ENCODE measurements at regions not wholly inside any gene's neighbourhood (a gene's known extent, or its start where the extent isn't known, plus 50 kb on each side); places are given as distances from the start of the nearest gene placed in this dataset.
"Not testable (repeated sequence)": the region's sequence is repeated elsewhere in the genome, so short reads cannot be mapped to it uniquely, and the experiment has no call there.

GRCh38 chr14:40371011-40371410 is 938.8 kb upstream of the FBXO33 start:
- DNase-seq = no peak

- no peak for DNase-seq
Observed at GRCh38 chr14:40368314-40368713, 936.1 kb upstream of the FBXO33 start.

DNA sequence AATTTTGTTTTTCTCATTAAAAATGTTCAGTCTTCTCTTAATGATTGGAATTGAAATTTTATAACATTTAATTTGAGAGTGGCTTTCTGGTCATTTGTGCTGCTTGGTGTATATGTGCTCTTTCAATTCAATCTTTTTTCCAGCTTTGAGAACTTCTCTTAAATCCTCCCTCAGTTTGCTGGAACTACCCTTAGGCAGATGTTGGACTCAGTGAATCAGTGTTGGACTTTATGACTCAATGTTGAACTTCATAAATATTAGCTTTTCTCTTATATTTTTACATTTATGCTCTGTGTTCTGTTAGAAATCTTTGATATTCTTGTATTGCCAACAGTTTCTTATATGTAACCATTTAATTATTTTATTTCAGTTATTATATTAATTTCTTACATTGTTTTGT is 935.5 kb upstream of the FBXO33 start:
- no peak for DNase-seq

DNA sequence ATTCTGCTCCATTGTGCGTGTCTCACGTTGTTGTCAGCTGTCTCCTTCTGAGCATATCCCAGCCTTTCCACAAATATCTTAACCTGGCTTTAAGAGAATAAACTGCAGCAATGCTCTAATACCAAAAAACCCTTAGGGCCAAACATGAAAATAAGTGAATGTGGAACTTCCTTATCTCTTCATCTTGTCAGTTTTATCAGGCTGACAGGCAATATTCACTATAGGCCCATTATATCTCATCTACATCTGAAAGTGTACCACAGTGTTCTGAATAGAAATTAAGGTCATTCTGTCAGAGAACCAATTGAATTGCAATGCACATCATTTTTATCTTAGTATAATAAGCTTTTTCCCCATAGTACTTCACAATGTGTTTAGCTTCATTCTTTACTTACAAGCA is 933.1 kb upstream of the FBXO33 start:
- DNase-seq = no peak

- no peak for DNase-seq
Observed at GRCh38 chr14:40362856-40363255, 930.6 kb upstream of the FBXO33 start.

GRCh38 chr14:40354754-40355153 is 922.5 kb upstream of the FBXO33 start:
- DNase-seq = no peak

- not testable (repeated sequence) for DNase-seq
Observed at GRCh38 chr14:40348104-40348503, 915.9 kb upstream of the FBXO33 start.

DNA sequence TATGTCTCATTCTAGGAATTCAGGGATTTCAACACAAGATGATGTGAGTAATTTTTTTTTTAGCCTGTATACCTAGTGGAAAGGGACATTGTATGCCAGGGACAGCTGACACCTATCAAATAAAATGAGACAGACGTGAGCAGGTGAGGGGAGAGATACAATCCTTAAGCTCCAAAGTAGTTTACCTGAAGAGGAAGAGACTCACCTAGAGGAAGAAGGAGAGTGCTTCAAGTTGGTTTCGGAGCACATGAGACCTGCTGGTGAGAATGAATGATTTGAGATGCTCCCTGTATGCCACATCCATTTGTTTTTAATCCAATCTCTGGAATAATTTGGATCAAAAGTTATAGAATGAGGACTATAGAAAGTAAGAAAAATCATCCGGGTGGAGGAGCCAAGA is 915.4 kb upstream of the FBXO33 start:
- DNase-seq = no peak

DNA sequence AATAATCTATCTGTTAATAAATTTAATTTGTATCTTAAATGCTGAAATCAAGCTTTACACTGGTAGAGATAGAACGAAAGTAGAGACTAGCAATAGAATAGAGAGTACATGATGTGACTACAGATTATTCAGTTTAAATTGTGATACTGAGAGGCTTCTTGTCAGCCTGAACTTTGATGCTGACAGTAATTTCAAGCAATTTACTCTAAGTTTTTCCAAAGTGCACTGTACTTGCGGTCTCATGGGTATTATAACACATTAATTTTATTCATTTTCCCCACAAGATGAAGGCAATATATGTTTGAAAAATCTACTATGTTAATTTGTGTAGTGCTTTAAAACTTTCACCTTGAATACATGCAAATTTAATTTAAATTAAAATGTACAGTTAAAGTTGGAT is 914.0 kb upstream of the FBXO33 start:
- no peak for DNase-seq

GRCh38 chr14:40345334-40345733 is 913.1 kb upstream of the FBXO33 start:
- DNase-seq = no peak

DNA sequence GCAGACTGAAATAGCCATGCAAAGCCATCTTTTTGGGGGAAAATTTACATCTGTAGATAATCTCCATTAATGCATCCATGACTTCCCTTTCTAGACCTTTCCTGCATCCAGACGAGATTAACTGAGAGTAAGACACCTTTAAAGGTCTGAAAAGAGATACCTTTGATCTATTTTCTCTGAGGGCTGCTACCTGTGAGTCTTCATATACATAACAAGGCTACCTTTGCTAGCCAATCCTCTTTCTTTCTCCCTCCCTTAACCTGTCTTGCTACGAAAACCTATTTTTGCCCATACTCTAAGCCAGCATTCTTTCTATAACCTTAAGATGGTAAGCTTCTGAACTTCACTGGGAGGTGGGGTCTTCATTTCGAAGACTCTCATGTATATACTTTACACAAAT is 908.5 kb upstream of the FBXO33 start:
- no peak for DNase-seq

DNA sequence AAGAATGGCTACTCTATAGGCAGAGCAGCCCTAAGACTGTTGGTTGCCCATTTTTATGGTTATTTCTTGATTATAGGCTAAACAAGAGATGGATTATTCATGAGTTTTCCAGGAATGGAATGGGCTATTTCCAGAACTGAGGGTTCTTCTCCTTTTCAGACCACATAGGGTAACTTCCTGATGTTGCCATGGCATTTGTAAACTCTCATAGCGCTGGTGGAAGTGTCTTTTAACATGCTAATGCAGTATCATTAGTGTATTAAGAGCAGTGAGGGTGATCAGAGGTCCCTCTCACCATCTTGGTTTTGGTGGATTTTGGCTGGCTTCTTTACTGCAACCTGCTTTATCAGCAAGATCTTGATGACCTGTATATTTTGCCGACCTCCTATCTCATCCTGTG is 904.6 kb upstream of the FBXO33 start:
- no peak for DNase-seq

DNA sequence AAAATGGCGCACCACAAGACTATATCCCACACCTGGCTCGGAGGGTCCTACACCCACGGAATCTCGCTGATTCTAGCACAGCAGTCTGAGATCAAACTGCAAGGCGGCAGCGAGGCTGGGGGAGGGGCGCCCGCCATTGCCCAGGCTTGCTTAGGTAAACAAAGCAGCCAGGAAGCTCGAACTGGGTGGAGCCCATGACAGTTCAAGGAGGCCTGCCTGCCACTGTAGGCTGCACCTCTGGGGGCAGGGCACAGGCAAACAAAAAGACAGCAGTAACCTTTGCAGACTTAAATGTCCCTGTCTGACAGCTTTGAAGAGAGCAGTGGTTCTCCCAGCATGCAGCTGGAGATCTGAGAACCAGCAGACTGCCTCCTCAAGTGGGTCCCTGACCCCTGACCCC is 894.3 kb upstream of the FBXO33 start:
- not testable (repeated sequence) for DNase-seq

- DNase-seq = no peak
Observed at GRCh38 chr14:40318211-40318719, 886.0 kb upstream of the FBXO33 start.

DNA sequence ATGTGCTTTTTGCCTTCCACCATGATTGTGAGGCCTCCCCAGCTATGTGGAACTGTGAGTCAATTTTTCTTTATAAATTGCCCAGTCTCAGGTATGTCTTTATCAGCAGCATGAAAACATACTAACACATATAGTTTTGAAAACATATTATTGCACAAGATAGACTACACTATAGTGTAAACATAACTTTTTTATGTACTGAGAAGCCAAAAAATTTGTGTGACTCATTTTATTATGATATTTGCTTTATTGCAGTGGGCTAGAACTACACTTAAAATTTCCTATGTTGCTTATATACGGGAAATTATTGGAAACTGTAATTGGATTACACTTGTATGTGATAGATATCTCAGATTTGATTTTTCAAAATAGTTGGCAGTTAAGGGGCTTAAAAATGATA is 885.5 kb upstream of the FBXO33 start:
- DNase-seq = no peak

GRCh38 chr14:40312296-40312695 is 880.1 kb upstream of the FBXO33 start:
- DNase-seq = no peak

DNA sequence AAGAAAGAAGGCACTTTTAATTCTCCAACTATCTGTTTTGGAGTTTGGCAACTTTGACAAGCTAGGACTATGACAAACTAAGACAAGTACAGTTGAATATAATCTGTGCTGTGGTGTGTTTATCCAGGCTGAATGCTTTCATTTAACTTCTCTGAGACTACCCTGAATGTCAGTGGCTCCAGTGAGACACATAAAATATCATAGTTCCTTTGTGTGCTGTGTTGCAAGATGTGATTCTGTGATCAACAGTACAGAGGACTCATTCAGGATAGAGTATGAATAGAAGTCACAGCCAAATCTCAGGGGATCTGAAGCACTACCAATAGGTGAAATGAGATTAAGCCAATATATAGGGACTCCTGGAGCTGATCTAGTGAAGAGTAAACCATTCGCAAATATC is 876.9 kb upstream of the FBXO33 start:
- DNase-seq = no peak

GRCh38 chr14:40308240-40308639 is 876.0 kb upstream of the FBXO33 start:
- DNase-seq = no peak

DNA sequence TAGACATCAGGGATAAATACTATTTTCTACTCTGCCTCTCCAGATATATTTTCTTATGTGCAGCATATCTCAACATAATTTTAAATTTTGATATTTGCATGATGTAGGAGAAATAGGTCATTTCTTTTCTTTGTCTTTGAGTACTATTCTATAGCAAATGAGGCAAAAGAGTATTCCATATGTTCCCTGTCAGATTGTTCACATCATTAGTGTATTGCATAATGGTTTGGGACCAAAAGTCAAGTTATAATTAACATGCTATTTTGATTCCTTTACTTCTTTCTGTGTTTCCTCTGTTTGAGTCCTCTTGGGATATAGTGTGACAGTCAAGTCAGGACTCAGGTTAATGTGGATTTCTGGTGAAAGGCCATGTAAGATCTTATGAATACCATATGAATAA is 864.6 kb upstream of the FBXO33 start:
- DNase-seq = peak; percentile 31 to 44

DNA sequence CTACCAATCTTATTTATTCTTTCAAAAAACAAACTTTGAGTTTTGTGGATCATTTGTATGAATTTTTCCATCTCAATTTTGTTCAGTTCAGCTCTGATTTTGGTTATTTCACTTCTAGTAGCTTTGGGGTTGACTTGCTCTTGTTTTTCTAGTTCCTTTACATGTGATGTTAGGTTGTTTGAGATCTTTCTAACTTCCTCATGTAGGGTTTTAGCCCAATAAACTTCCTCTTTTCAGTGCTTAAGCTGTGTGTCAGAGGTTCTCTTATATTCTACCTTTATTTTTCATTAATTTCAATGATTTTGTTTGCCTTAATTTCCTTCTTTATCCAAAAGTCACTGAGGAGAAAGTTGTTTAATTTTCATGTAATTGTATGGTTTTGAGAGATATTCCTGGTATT is 860.4 kb upstream of the FBXO33 start:
- DNase-seq = no peak

- no peak for DNase-seq
Observed at GRCh38 chr14:40282196-40282595, 850.0 kb upstream of the FBXO33 start.

DNA sequence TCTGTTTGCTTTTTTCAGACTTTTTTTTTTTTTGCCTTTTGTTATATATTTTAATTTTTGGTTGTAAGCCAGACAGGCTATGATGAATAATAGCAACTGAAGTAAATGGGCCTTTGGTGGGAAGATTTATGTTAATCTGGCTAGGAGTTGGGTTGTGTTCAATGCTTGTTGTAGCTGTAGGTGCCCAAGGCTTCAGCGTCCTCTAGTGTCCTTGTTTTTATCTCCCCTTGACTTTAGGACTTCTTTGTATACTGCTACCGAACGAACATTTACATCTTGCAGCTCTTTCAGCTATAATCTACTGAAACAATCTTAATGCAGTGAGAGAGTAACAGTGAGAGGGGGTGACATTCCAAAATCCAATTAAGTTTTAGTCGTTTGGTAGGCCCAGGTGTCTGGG is 848.4 kb upstream of the FBXO33 start:
- DNase-seq = no peak

- no peak for DNase-seq
Observed at GRCh38 chr14:40273417-40273816, 841.2 kb upstream of the FBXO33 start.

GRCh38 chr14:40271480-40271879 is 839.2 kb upstream of the FBXO33 start:
- no peak for DNase-seq

- no peak for DNase-seq
Observed at GRCh38 chr14:40269436-40269835, 837.2 kb upstream of the FBXO33 start.

All from right lung (tissue), 2 donors.